ENCODE measurements at regions not wholly inside any gene's neighbourhood (a gene's known extent, or its start where the extent isn't known, plus 50 kb on each side); places are given as distances from the start of the nearest gene placed in this dataset.

DNA sequence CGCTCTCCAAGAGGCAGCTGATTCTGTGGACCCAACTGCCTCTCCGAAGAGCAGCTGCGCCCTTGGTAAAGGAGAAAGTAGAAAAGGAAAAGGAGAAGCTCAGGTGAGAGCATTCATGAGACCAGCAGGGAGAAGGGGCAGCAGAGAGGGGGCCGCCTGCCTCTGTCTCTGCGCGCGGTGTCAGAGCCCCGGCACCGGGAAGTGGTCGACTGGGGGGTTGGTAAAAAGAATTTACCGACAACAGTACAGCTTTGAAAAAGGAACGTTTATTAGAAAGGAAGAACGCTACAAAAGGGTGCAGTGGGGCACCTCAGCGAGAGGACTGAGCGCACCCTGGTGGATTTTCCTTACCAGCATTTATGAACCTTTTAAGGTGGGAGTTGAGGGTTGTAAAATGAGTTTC, 61.9 kb downstream of the GPR6 start:
- TF ChIP-seq, protein P1, sequence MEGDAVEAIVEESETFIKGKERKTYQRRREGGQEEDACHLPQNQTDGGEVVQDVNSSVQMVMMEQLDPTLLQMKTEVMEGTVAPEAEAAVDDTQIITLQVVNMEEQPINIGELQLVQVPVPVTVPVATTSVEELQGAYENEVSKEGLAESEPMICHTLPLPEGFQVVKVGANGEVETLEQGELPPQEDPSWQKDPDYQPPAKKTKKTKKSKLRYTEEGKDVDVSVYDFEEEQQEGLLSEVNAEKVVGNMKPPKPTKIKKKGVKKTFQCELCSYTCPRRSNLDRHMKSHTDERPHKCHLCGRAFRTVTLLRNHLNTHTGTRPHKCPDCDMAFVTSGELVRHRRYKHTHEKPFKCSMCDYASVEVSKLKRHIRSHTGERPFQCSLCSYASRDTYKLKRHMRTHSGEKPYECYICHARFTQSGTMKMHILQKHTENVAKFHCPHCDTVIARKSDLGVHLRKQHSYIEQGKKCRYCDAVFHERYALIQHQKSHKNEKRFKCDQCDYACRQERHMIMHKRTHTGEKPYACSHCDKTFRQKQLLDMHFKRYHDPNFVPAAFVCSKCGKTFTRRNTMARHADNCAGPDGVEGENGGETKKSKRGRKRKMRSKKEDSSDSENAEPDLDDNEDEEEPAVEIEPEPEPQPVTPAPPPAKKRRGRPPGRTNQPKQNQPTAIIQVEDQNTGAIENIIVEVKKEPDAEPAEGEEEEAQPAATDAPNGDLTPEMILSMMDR (IDR thresholded peaks at IDR 0.05): no peak

DNA sequence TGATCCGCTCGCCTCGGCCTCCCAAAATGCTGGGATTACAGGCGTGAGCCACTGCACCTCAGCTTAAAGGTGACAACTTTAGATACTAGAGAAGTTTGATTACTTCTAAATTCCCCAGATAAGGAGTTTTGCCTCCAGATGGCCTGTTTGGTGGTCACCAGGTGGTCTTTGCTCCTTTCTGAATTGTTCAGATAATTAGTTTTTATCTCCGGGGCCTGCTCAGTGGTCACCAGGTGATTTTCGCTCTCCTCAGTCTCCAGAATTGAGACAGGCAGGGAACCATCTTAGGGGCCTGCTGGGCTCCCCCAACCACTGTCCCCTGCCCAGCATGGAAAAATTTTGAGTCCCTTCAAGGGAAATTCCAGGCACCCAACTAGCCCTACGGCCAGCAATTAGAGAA, 62.6 kb downstream of the GPR6 start:
- TF ChIP-seq, protein P1 (IDR thresholded peaks at IDR 0.05): no peak

DNA sequence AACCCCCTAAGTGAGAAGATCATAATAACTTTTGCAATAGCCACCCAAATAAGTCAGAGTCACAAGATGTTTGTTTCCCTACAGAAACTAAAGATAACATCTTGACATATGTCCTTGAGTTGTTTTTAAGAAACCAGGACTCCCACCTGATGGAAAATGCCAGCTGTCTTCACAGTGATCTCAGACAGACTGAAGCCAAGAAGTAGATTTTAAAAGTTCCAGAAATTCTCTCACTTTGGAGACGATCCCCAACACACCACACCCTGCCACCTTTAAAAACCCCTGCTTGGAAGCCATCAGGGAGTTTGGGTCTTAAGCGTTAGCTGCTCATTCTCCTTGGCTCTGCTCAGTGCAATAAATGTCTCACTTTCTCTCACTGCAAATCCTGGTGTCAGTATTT, 63.0 kb downstream of the GPR6 start:
- TF ChIP-seq, protein P1 (IDR thresholded peaks at IDR 0.05): no peak

GRCh38 chr6:110041830-110042229, 63.7 kb downstream of the GPR6 start:
- TF ChIP-seq, protein P1 (IDR thresholded peaks at IDR 0.05): no peak

DNA sequence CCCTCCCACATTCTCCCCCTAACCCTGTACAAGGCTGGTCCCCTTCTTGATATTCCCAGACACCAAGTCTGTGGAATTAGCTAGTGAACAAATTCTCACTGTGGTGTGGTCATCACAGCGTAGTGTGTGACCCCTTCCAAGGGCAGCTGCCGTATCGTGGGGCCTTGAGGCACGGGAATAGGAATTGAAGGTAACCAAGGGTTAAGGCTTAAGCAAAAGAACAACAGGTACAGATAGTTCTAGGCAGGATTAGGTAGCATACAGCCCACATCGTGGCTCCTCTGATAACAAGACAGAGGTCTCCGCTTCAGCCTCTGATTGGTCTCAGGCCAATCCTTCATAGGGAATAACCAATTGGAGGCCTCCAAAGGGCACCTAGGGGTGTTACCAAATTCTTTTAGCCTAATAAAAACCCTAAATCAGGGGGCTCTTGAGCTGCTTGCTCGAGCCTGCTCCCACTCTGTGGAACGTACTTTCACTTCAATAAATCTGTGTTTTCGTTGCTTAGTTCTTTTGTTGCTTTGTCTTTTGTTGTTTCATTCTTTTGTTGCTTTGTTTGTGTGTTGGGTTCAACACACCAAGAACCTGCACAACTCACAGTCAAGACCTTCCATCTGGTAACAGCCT, 64.7 kb downstream of the GPR6 start:
- TF ChIP-seq, protein P1 (IDR thresholded peaks at IDR 0.05): no peak

DNA sequence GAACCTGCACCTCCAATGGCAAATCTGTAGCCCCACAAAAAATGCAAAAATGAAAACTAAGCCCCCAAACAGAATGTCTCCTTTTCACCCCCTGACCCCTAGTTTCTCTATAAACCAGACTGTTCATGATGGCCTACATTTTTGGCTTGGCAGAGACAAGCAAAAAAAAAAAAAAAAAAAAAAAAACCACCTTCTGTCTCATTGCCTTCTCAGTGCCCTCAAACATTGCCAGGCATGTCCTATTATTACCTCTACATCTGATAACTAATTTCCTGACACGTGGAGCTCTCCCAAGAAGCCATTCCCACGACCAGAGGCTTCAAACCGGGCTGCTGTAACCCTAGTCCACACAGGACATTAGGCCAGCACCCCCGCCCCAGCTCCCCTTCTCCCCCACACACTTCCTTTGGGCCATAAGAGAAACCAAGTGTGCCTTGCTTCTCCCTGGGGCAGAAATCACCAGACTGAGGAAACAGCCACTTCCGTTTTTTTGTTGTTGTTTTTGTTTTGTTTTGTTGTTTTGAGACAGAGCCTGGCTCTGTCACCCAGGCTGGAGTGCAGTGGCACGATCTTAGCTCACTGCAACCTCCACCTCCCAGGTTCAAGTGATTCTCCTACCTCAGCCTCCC, 65.4 kb downstream of the GPR6 start:
- TF ChIP-seq, protein P1 (IDR thresholded peaks at IDR 0.05): no peak

DNA sequence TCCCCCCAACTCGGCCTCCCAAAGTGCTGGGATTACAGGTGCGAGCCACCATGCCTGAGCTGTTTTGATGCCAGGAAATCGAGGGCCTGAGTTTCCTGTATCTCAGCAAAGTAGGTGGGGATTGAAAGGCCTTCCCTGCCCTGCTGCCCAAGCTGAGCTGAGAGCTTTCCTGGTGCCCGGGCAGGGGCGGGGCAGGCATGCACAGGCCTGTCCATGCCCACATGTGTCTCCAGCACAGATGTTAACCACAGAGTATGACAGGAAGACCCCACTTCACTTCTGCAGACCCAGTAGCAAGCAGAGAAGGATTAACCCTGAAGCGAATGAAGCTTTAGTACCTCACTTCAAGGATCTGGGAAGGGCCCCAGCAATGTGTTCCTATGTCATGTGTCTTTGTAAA, 66.0 kb downstream of the GPR6 start:
- TF ChIP-seq, protein P1 (IDR thresholded peaks at IDR 0.05): no peak
